H1 (cell line): ENCODE measurements at regions not wholly inside any gene's neighbourhood (a gene's known extent, or its start where the extent isn't known, plus 50 kb on each side); places are given as distances from the start of the nearest gene placed in this dataset.

ENCODE experiments used
- CTCF ChIA-PET: fragments of 300-600 bp; sonication (Branson Sonifier 250); formaldehyde crosslinking; loops from one replicate; lab custom pipeline; 2021; ENCODE audit not compliant: partially characterized antibody; lab: Charles Lee
- POLR2A ChIA-PET: fragments of 300-600 bp; sonication (Branson Sonifier 250); formaldehyde crosslinking; loops from one replicate; lab custom pipeline; 2021; ENCODE audit warnings: inconsistent platforms; ENCODE audit not compliant: partially characterized antibody; lab: Charles Lee
- DNase-seq, 2 experiments: peaks; one replicate each; pipeline versions ENCODE4 v3.0.0 to v3.0.0-alpha.2; 2010 to 2022; ENCODE audit warnings: low spot score in 2 of 2, low read depth in 1 of 2, mixed read lengths in 1 of 2
- FAIRE-seq: peaks from 2 replicates; lab custom pipeline; 2011; peaks lifted over from hg19 to GRCh38; lab: Jason Lieb, UNC
- H2AFZ ChIP-seq: 2 replicates; pipeline ENCODE4 v1.8.1; 2012; ENCODE audit warnings: low read length, inconsistent platforms
- H2AK5ac ChIP-seq: 2 replicates; pipeline ENCODE4 v1.6.1; 2013; ENCODE audit warnings: low read depth, low read length
- H2BK120ac ChIP-seq: replicated peaks from 2 replicates; pipeline ENCODE3; 2013; ENCODE audit warnings: low read depth, low read length, inconsistent platforms
- H2BK12ac ChIP-seq: 2 replicates; pipeline ENCODE4 v1.6.1; 2013; ENCODE audit warnings: low read depth, low read length
- H2BK15ac ChIP-seq: 2 replicates; pipeline ENCODE4 v1.6.1; 2013; ENCODE audit warnings: low read length
- H2BK20ac ChIP-seq: 2 replicates; pipeline ENCODE4 v1.6.1; 2013; ENCODE audit warnings: low read length
- H2BK5ac ChIP-seq: 2 replicates; pipeline ENCODE4 v1.6.1; 2013; ENCODE audit warnings: low read depth, low read length
- H3K14ac ChIP-seq: 2 replicates; pipeline ENCODE4 v1.6.1; 2013; ENCODE audit warnings: inconsistent platforms; ENCODE audit not compliant: insufficient read length
- H3K18ac ChIP-seq: 2 replicates; pipeline ENCODE4 v1.6.1; 2013; ENCODE audit warnings: low read length; ENCODE audit errors: extremely low read depth
- H3K23ac ChIP-seq: 2 replicates; pipeline ENCODE4 v1.6.1; 2013; ENCODE audit warnings: inconsistent platforms; ENCODE audit not compliant: insufficient read length
- H3K23me2 ChIP-seq: 2 replicates; pipeline ENCODE4 v1.6.1; 2013; ENCODE audit warnings: low read depth, low read length
- H3K27ac ChIP-seq: 2 replicates; pipeline ENCODE4 v1.6.1; 2011; ENCODE audit warnings: low read depth, low read length, inconsistent platforms
- H3K27me3 ChIP-seq, 4 experiments: replicated peaks in 1 of 4; 1 replicate in 1 of 4; 2 replicates in 3 of 4; pipeline versions ENCODE4 v1.6.1 to v1.8.1; 2011 to 2013; ENCODE audit warnings: low read length in 3 of 4, mild to moderate bottlenecking in 3 of 4, inconsistent platforms in 2 of 4, mixed read lengths in 2 of 4, moderate library complexity in 1 of 4; ENCODE audit not compliant: control insufficient read depth in 3 of 4, insufficient read depth in 3 of 4; ENCODE audit errors: extremely low read depth in 1 of 4
- H3K36me3 ChIP-seq, 4 experiments: 2 replicates each; pipeline versions ENCODE4 v1.6.1 to v1.8.1; 2011 to 2013; ENCODE audit warnings: mild to moderate bottlenecking in 4 of 4, low read length in 3 of 4, moderate library complexity in 2 of 4, control low read depth in 1 of 4, inconsistent platforms in 1 of 4; ENCODE audit not compliant: insufficient read depth in 4 of 4, control insufficient read depth in 2 of 4
- H3K4ac ChIP-seq: replicated peaks from 2 replicates; pipeline ENCODE3; 2013; ENCODE audit warnings: low read length, low read depth, mixed read lengths, inconsistent platforms; ENCODE audit not compliant: insufficient read length
- H3K4me1 ChIP-seq, 4 experiments: replicated peaks in 1 of 4; 1 replicate in 1 of 4; 2 replicates in 3 of 4; pipeline versions ENCODE4 v1.6.1 to v1.8.1; 2011 to 2013; ENCODE audit warnings: low read length in 3 of 4, inconsistent platforms in 2 of 4, mixed read lengths in 1 of 4; ENCODE audit not compliant: insufficient read depth in 4 of 4, control insufficient read depth in 3 of 4
- H3K4me2 ChIP-seq, 2 experiments: 2 replicates each; pipeline versions ENCODE4 v1.6.1 to v1.8.1; 2011 to 2013; ENCODE audit warnings: low read depth in 2 of 2, low read length in 2 of 2, control low read depth in 1 of 2, inconsistent platforms in 1 of 2, mild to moderate bottlenecking in 1 of 2; ENCODE audit not compliant: insufficient read depth in 1 of 2
- H3K4me3 ChIP-seq, 4 experiments: fragments of 200-600, 300-600 bp in 1 of 4; sonication (generic), shearing (Covaris generic), sonication (Bioruptor Twin) in 1 of 4; 2 replicates each; pipeline versions ENCODE4 v1.5.1 to v1.8.1; 2011 to 2016; ENCODE audit warnings: low read length in 4 of 4, low read depth in 3 of 4, control low read depth in 2 of 4, inconsistent platforms in 2 of 4, mild to moderate bottlenecking in 2 of 4, mixed read lengths in 1 of 4, moderate library complexity in 1 of 4; ENCODE audit not compliant: insufficient read depth in 2 of 4; ENCODE audit errors: extremely low read depth in 1 of 4
- H3K56ac ChIP-seq: replicated peaks from 2 replicates; pipeline ENCODE3; 2013; ENCODE audit warnings: low read depth, mild to moderate bottlenecking, mixed read lengths, low read length, inconsistent platforms; ENCODE audit not compliant: insufficient read length
- H3K79me1 ChIP-seq: 2 replicates; pipeline ENCODE4 v1.6.1; 2013; ENCODE audit warnings: low read depth, low read length, control low read depth
- H3K79me2 ChIP-seq, 2 experiments: 2 replicates each; pipeline versions ENCODE4 v1.6.1 to v1.8.1; 2012 to 2013; ENCODE audit warnings: low read length in 2 of 2, mild to moderate bottlenecking in 2 of 2, inconsistent platforms in 1 of 2; ENCODE audit not compliant: insufficient read depth in 2 of 2, control insufficient read depth in 1 of 2
- H3K9ac ChIP-seq, 4 experiments: replicated peaks in 1 of 4; 1 replicate in 1 of 4; 2 replicates in 3 of 4; pipeline versions ENCODE4 v1.6.1 to v1.8.1; 2011 to 2013; ENCODE audit warnings: low read depth in 3 of 4, low read length in 3 of 4, control low read depth in 2 of 4, mild to moderate bottlenecking in 2 of 4, moderate library complexity in 2 of 4, inconsistent platforms in 1 of 4; ENCODE audit errors: extremely low read depth in 1 of 4
- H3K9me3 ChIP-seq, 2 experiments: 2 replicates each; pipeline versions ENCODE4 v1.6.1 to v1.8.1; 2012 to 2013; ENCODE audit warnings: mild to moderate bottlenecking in 2 of 2, moderate library complexity in 2 of 2, control low read depth in 1 of 2, inconsistent platforms in 1 of 2, low read depth in 1 of 2, low read length in 1 of 2, mixed read lengths in 1 of 2; ENCODE audit not compliant: insufficient read depth in 2 of 2
- H4K20me1 ChIP-seq, 2 experiments: replicated peaks in 1 of 2; 2 replicates each; pipeline versions ENCODE3 to v1.8.1; 2011 to 2013; ENCODE audit warnings: inconsistent platforms in 2 of 2, low read length in 2 of 2, mild to moderate bottlenecking in 1 of 2; ENCODE audit not compliant: insufficient read depth in 2 of 2, control insufficient read depth in 1 of 2
- H4K5ac ChIP-seq: 2 replicates; pipeline ENCODE4 v1.6.1; 2013; ENCODE audit warnings: low read length, low read depth, mixed read lengths, inconsistent platforms; ENCODE audit not compliant: insufficient read length
- H4K8ac ChIP-seq: 2 replicates; pipeline ENCODE4 v1.8.0; 2013; ENCODE audit warnings: mild to moderate bottlenecking, moderate library complexity, low read length, inconsistent platforms; ENCODE audit not compliant: insufficient read depth; ENCODE audit errors: extremely low read depth
- H4K91ac ChIP-seq: replicated peaks from 2 replicates; pipeline ENCODE3; 2013; ENCODE audit warnings: low read length, mixed read lengths, inconsistent platforms; ENCODE audit not compliant: insufficient read length
- ASH2L ChIP-seq: fragments of 200-600, 300-600 bp; sonication (generic); IDR thresholded peaks from one replicate; pipeline ENCODE4 v1.7.1; 2017; ENCODE audit warnings: low read length
- EP300 ChIP-seq, 2 experiments: IDR thresholded peaks; 1 replicate in 1 of 2; 2 replicates in 1 of 2; pipeline ENCODE4 v1.6.1; 2011 to 2012; ENCODE audit warnings: low read depth in 2 of 2, low read length in 2 of 2, mild to moderate bottlenecking in 2 of 2, borderline replicate concordance in 1 of 2, inconsistent platforms in 1 of 2, moderate library complexity in 1 of 2
- HDAC2 ChIP-seq, 2 experiments: fragments of 300-600 bp in 1 of 2; sonication (generic) in 1 of 2; IDR thresholded peaks; 2 replicates each; pipeline ENCODE4 v1.6.1; 2011 to 2012; ENCODE audit warnings: low read depth in 2 of 2, low read length in 2 of 2, mild to moderate bottlenecking in 2 of 2, moderate library complexity in 2 of 2, borderline replicate concordance in 1 of 2, inconsistent platforms in 1 of 2
- JUND ChIP-seq: IDR thresholded peaks from 2 replicates; pipeline ENCODE4 v1.6.1; 2011; ENCODE audit warnings: mild to moderate bottlenecking, improper control_type of control experiment, low read length
- SAP30 ChIP-seq: fragments of 300-600 bp; sonication (generic); IDR thresholded peaks from 2 replicates; pipeline ENCODE4 v1.7.1; 2012; ENCODE audit warnings: low read length, moderate library complexity, mild to moderate bottlenecking, inconsistent platforms; ENCODE audit not compliant: insufficient read depth, insufficient replicate concordance
- SP1 ChIP-seq: IDR thresholded peaks from 2 replicates; pipeline ENCODE4 v1.6.1; 2011; ENCODE audit warnings: low read depth, low read length
- ZNF274 ChIP-seq: IDR thresholded peaks from 2 replicates; pipeline ENCODE4 v1.7.0; 2012; ENCODE audit warnings: low read length, borderline replicate concordance; ENCODE audit errors: extremely low read depth
- WGBS, 2 experiments: shearing (Covaris generic) in 1 of 2; methylation state at CpG; one replicate each; pipeline versions ENCODE4 v1.1.6 to v1.1.7; 2013 to 2015; ENCODE audit warnings: low lambda C conversion rate in 2 of 2, mixed read lengths in 2 of 2, inconsistent platforms in 1 of 2, low coverage in 1 of 2, missing lambda C conversion rate in 1 of 2; ENCODE audit not compliant: insufficient replicate concordance in 2 of 2, insufficient coverage in 1 of 2, insufficient read length in 1 of 2; ENCODE audit errors: extremely low coverage in 1 of 2, missing lambda C conversion rate in 1 of 2; 5-methylcytosine and 5-hydroxymethylcytosine counted together

GRCh38 chr3:4138786-4139431 is 164.3 kb upstream of the SETMAR start:
- TF ChIP-seq EP300 (IDR thresholded peaks at IDR 0.05; ENCODE audit: borderline replicate concordance in 1 of 2, low read depth in 2 of 2, low read length in 2 of 2): no peak
- no peak for TF ChIP-seq SAP30
- no peak for TF ChIP-seq ZNF274
- no peak for TF ChIP-seq SP1
- no peak for TF ChIP-seq ASH2L
- no peak for TF ChIP-seq JUND
- TF ChIP-seq HDAC2 (IDR thresholded peaks at IDR 0.05; ENCODE audit: borderline replicate concordance in 1 of 2, low read depth in 2 of 2, low read length in 2 of 2): no peak
- no peak for FAIRE-seq
- no peak overlapping the region for H2AK5ac ChIP-seq
- H3K23ac ChIP-seq: no peak overlapping the region
- H2BK15ac ChIP-seq: no peak overlapping the region
- ChIA-PET CTCF (no interaction called here), POLR2A (no interaction called here)
- H3K27me3 ChIP-seq: no peaks in the 10 kb centered on the region
- H4K20me1 ChIP-seq: no peaks in the 10 kb centered on the region
- H3K14ac ChIP-seq: no peak overlapping the region
- no peak overlapping the region for H3K9ac ChIP-seq
- H3K4me1 ChIP-seq: no peaks in the 10 kb centered on the region
- no peak overlapping the region for H2BK120ac ChIP-seq
- no peak overlapping the region for H3K4me2 ChIP-seq
- no peak overlapping the region for H2BK5ac ChIP-seq
- no peak overlapping the region for H3K27ac ChIP-seq
- H3K36me3 ChIP-seq: no peaks in the 10 kb centered on the region
- no peak overlapping the region for H3K4ac ChIP-seq
- H3K23me2 ChIP-seq: no peaks in the 10 kb centered on the region
- H3K18ac ChIP-seq: no peak overlapping the region
- H2AFZ ChIP-seq: no peak overlapping the region
- WGBS, 2 experiments: 81% methylated on average over 4 of the region's 4 CpGs; no CpG with 5 or more reads in 1 of the 2 experiments
- H4K5ac ChIP-seq: no peak overlapping the region
- no peaks in the 10 kb centered on the region for H3K79me2 ChIP-seq
- no peak overlapping the region for H2BK20ac ChIP-seq
- H3K9me3 ChIP-seq: no peaks in the 10 kb centered on the region
- no peaks in the 10 kb centered on the region for H3K79me1 ChIP-seq
- H4K8ac ChIP-seq: no peak overlapping the region
- no peak for DNase-seq
- no peak overlapping the region for H3K56ac ChIP-seq
- no peak overlapping the region for H4K91ac ChIP-seq
- H2BK12ac ChIP-seq: no peak overlapping the region
- H3K4me3 ChIP-seq: no peak overlapping the region
